PC-9 (cell line): ENCODE measurements at regions not wholly inside any gene's neighbourhood (a gene's known extent, or its start where the extent isn't known, plus 50 kb on each side); places are given as distances from the start of the nearest gene placed in this dataset.
A peak's percentile ranks its signal among the peaks of the same experiment; 100 is the strongest.

Experiments
- BruUV-seq: library from RNA; stranded (reverse); fragments of 400-500 nt; replicated peaks from 2 replicates; lab custom pipeline; 2021; lab: Mats Ljungman, UMichigan
- CTCF ChIA-PET: fragments of 300-600 bp; sonication (Branson Sonifier 250); formaldehyde crosslinking; loops from one replicate; lab custom pipeline; 2022; ENCODE audit warnings: antibody characterized with exemption; lab: Charles Lee
- POLR2A ChIA-PET: fragments of 300-600 bp; sonication (Branson Sonifier 250); formaldehyde crosslinking; loops from one replicate; lab custom pipeline; 2022; ENCODE audit warnings: antibody characterized with exemption; ENCODE audit not compliant: unreplicated experiment; lab: Charles Lee
- DNase-seq, 2 experiments: peaks; one replicate each; pipeline versions ENCODE4 v3.0.0 to v3.0.0-alpha.2; 2015 to 2022; ENCODE audit warnings: mixed read lengths in 1 of 2
- H2AFZ ChIP-seq: fragments of 200-600 bp; sonication (generic); 2 replicates; pipeline ENCODE4 v1.8.1; 2017; ENCODE audit warnings: antibody characterized with exemption
- H3F3A ChIP-seq: fragments of 200-600 bp; sonication (generic); 2 replicates; pipeline ENCODE4 v1.8.1; 2017; ENCODE audit warnings: antibody characterized with exemption, mild to moderate bottlenecking, low read depth; ENCODE audit not compliant: insufficient read depth
- H3K27ac ChIP-seq: fragments of 200-600 bp; sonication (generic); 2 replicates; pipeline ENCODE4 v1.6.1; 2016; ENCODE audit warnings: mixed run types
- H3K27me3 ChIP-seq: fragments of 200-600 bp; sonication (generic); 2 replicates; pipeline ENCODE4 v1.6.1; 2016; ENCODE audit warnings: low read depth, mixed run types; ENCODE audit not compliant: insufficient read depth
- H3K36me3 ChIP-seq: fragments of 200-600 bp; sonication (generic); 2 replicates; pipeline ENCODE4 v1.6.1; 2016; ENCODE audit warnings: low read depth, mixed run types
- H3K4me1 ChIP-seq: fragments of 200-600 bp; sonication (generic); replicated peaks from 2 replicates; pipeline ENCODE4 v1.6.1; 2016; ENCODE audit warnings: mixed run types; ENCODE audit not compliant: insufficient read depth
- H3K4me2 ChIP-seq: fragments of 200-600 bp; sonication (generic); 2 replicates; pipeline ENCODE4 v1.6.1; 2017; ENCODE audit warnings: mixed run types
- H3K4me3 ChIP-seq: fragments of 200-600 bp; sonication (generic); 2 replicates; pipeline ENCODE4 v1.6.1; 2016; ENCODE audit warnings: mixed run types
- H3K79me2 ChIP-seq: fragments of 200-600 bp; sonication (generic); 2 replicates; pipeline ENCODE4 v1.6.1; 2017; ENCODE audit warnings: low read depth, mixed run types
- H3K9me2 ChIP-seq: fragments of 200-600 bp; sonication (generic); 2 replicates; pipeline ENCODE4 v1.8.1; 2017; ENCODE audit warnings: mild to moderate bottlenecking; ENCODE audit not compliant: insufficient read depth
- H3K9me3 ChIP-seq: fragments of 200-600 bp; sonication (generic); 2 replicates; pipeline ENCODE4 v1.8.1; 2016; ENCODE audit warnings: low read depth; ENCODE audit not compliant: insufficient read depth
- H4K20me1 ChIP-seq: fragments of 200-600 bp; sonication (generic); 2 replicates; pipeline ENCODE4 v1.8.1; 2017; ENCODE audit not compliant: insufficient read depth
- CTCF ChIP-seq: fragments of 200-600 bp; sonication (generic); conservative IDR thresholded peaks from 2 replicates; pipeline ENCODE4 v1.6.1; 2017; ENCODE audit warnings: mixed run types, antibody characterized with exemption, mild to moderate bottlenecking, moderate library complexity
- EZH2 ChIP-seq: fragments of 200-600 bp; sonication (generic); IDR thresholded peaks from 2 replicates; pipeline ENCODE4 v1.8.0; 2017; ENCODE audit warnings: antibody characterized with exemption, low read depth
- intact Hi-C: fragments of 100-400 bp; cut with micrococcal nuclease; formaldehyde crosslinking; loops from one replicate; pipeline ENCODE4 v1.10.0; 2022; ENCODE audit not compliant: unreplicated experiment

- no peaks in the 10 kb centered on the region for H3K79me2 ChIP-seq
- H3K9me2 ChIP-seq, result no peaks in the 10 kb centered on the region
- no TSS peak for BruUV-seq
- no peaks in the 10 kb centered on the region for H3K36me3 ChIP-seq
- no peaks in the 10 kb centered on the region for H3K9me3 ChIP-seq
- H3K27ac ChIP-seq, result no peak overlapping the region
- no peaks in the 10 kb centered on the region for H3K27me3 ChIP-seq
- no peaks in the 10 kb centered on the region for H3F3A ChIP-seq
- H2AFZ ChIP-seq, result no peak overlapping the region
- no peak overlapping the region for H3K4me2 ChIP-seq
- intact Hi-C loops, result no loop called here
- no peaks in the 10 kb centered on the region for H4K20me1 ChIP-seq
- TF ChIP-seq CTCF (peak; percentile 60), EZH2 (no peak)
- DNase-seq, result no peak
- H3K4me3 ChIP-seq, result no peak overlapping the region
- CTCF ChIA-PET, result no interaction called here
- POLR2A ChIA-PET, result no interaction called here
- H3K4me1 ChIP-seq, result no peaks in the 10 kb centered on the region
Measured at GRCh38 chr1:29655945-29656850, 419.9 kb downstream of the PTPRU start.

- Histone ChIP-seq H3K4me3 (no peak overlapping the region), H3K9me3 (no peaks in the 10 kb centered on the region), H3K27me3 (no peaks in the 10 kb centered on the region), H3K4me1 (no peaks in the 10 kb centered on the region), H3K36me3 (no peaks in the 10 kb centered on the region), H4K20me1 (no peaks in the 10 kb centered on the region), H3K27ac (no peak overlapping the region), H3K4me2 (no peak overlapping the region), H2AFZ (no peak overlapping the region), H3K9me2 (no peaks in the 10 kb centered on the region), H3K79me2 (no peaks in the 10 kb centered on the region), H3F3A (no peaks in the 10 kb centered on the region)
- ChIA-PET POLR2A (no interaction called here), CTCF (no interaction called here)
- TF ChIP-seq CTCF, result no peak
- no peak for TF ChIP-seq EZH2
- BruUV-seq, result no TSS peak
- no peak for DNase-seq
- intact Hi-C loops, result no loop called here
Measured at GRCh38 chr1:29655145-29655544, 418.8 kb downstream of the PTPRU start.

GRCh38 chr1:29653886-29654450 is 417.6 kb downstream of the PTPRU start:
- Histone ChIP-seq H3K4me3 (no peak overlapping the region), H3K9me2 (no peaks in the 10 kb centered on the region), H3K9me3 (no peaks in the 10 kb centered on the region), H3K36me3 (no peaks in the 10 kb centered on the region), H3F3A (no peaks in the 10 kb centered on the region), H4K20me1 (no peaks in the 10 kb centered on the region), H2AFZ (no peak overlapping the region), H3K4me2 (no peak overlapping the region), H3K27me3 (no peaks in the 10 kb centered on the region), H3K79me2 (no peaks in the 10 kb centered on the region), H3K4me1 (no peaks in the 10 kb centered on the region), H3K27ac (no peak overlapping the region)
- CTCF ChIA-PET, result no interaction called here
- DNase-seq, result no peak
- no peak for TF ChIP-seq CTCF
- TF ChIP-seq EZH2, result no peak
- intact Hi-C loops, result no loop called here
- BruUV-seq, result no TSS peak
- POLR2A ChIA-PET, result no interaction called here
